Stimulated activated CD4-positive, alpha-beta T cell treated with anti-CD3 and anti-CD28 coated beads, Interleukin-12 subunit alpha, Interleukin-12 subunit beta, amount 100 ng/mL, for 48 hours (primary cell): ENCODE measurements at regions not wholly inside any gene's neighbourhood (a gene's known extent, or its start where the extent isn't known, plus 50 kb on each side); places are given as distances from the start of the nearest gene placed in this dataset.
"Not testable (repeated sequence)": the region's sequence is repeated elsewhere in the genome, so short reads cannot be mapped to it uniquely, and the experiment has no call there.

ENCODE experiments used
- DNase-seq, 3 donors: peaks; one replicate each; pipeline ENCODE4 v3.0.0-alpha.2; 2020; ENCODE audit warnings: low read depth in 2 of 3, low spot score in 1 of 3

GRCh38 chr4:31241504-31242106 lies 521.4 kb downstream of the PCDH7 start:
- no peak for DNase-seq

GRCh38 chr4:31246856-31247255 lies 526.7 kb downstream of the PCDH7 start:
- no peak for DNase-seq

- DNase-seq, result no peak
Measured at GRCh38 chr4:31259119-31259518, 539.0 kb downstream of the PCDH7 start.

- no peak for DNase-seq
Measured at GRCh38 chr4:31261632-31262031, 541.5 kb downstream of the PCDH7 start.

GRCh38 chr4:31266094-31266493 lies 545.9 kb downstream of the PCDH7 start:
- not testable (repeated sequence) for DNase-seq

- no peak for DNase-seq
Measured at GRCh38 chr4:31272331-31273061, 552.3 kb downstream of the PCDH7 start.

GRCh38 chr4:31275906-31276305 lies 555.7 kb downstream of the PCDH7 start:
- DNase-seq, result no peak

GRCh38 chr4:31283679-31284078 lies 563.5 kb downstream of the PCDH7 start:
- no peak for DNase-seq

- DNase-seq, result no peak
Measured at GRCh38 chr4:31290836-31291235, 570.7 kb downstream of the PCDH7 start.

- no peak for DNase-seq
Measured at GRCh38 chr4:31291238-31291637, 571.1 kb downstream of the PCDH7 start.

- no peak for DNase-seq
Measured at GRCh38 chr4:31294655-31295480, 574.7 kb downstream of the PCDH7 start.

- DNase-seq, result no peak
Measured at GRCh38 chr4:31298737-31299136, 578.6 kb downstream of the PCDH7 start.

- DNase-seq, result no peak
Measured at GRCh38 chr4:31307029-31307428, 586.9 kb downstream of the PCDH7 start.

GRCh38 chr4:31324814-31325213 lies 604.6 kb downstream of the PCDH7 start:
- DNase-seq, result no peak

GRCh38 chr4:31325300-31325699 lies 605.1 kb downstream of the PCDH7 start:
- DNase-seq, result no peak

- DNase-seq, result no peak
Measured at GRCh38 chr4:31327031-31327430, 606.9 kb downstream of the PCDH7 start.

- DNase-seq, result no peak
Measured at GRCh38 chr4:31328932-31329331, 608.8 kb downstream of the PCDH7 start.

GRCh38 chr4:31334086-31334910 lies 614.1 kb downstream of the PCDH7 start:
- DNase-seq, result no peak

- DNase-seq, result no peak
Measured at GRCh38 chr4:31338000-31338399, 617.8 kb downstream of the PCDH7 start.

- no peak for DNase-seq
Measured at GRCh38 chr4:31341601-31342359, 621.6 kb downstream of the PCDH7 start.
